GM19397 (cell line): ENCODE measurements at regions not wholly inside any gene's neighbourhood (a gene's known extent, or its start where the extent isn't known, plus 50 kb on each side); places are given as distances from the start of the nearest gene placed in this dataset.
"Not testable (repeated sequence)": the region's sequence is repeated elsewhere in the genome, so short reads cannot be mapped to it uniquely, and the experiment has no call there.

ENCODE experiments used
- ATAC-seq: cut with Tn5 transposase; IDR thresholded peaks from one replicate; pipeline ENCODE4 v1.9.1; 2021; ENCODE audit warnings: mild to moderate bottlenecking, moderate library complexity; ENCODE audit not compliant: unreplicated experiment

DNA sequence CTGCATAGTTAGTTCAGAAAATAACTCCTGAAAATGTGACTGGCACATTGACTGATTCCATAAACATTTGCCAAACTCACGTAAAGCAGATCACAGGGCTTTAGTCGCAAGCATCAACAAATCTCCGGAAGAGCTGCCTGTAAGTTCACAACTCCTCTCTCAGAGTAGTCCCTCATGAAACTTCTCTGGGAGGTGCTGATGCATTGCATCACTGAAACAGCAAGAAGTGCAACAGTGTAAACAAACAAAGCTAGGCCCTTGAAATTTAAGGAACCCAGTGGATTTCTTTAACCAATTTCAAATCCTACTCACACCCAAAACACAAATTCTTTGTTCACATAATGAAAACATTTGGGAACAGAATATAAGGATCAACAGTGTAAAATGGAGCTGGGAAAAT, 1691.7 kb upstream of the FLRT2 start:
- no peak for ATAC-seq

DNA sequence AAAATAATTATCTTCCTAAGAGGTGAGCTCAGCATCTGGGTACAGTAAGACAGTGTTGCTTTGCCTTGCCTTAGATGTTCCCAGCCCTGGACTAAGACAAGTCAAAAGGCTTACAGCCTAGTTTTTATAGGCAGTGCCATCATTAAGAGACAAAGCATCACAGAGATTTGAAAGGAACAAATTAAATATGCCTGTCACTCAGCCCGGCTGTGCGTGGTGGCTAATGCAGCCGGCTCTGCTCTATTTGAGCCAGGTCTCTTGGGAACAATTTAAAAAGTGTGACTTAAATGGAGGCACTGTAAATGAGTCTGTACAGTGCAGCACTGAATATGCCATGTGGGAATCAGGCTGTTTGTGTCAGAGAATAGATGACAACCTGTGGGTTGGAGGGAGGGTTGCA, 1687.4 kb upstream of the FLRT2 start:
- no peak for ATAC-seq

DNA sequence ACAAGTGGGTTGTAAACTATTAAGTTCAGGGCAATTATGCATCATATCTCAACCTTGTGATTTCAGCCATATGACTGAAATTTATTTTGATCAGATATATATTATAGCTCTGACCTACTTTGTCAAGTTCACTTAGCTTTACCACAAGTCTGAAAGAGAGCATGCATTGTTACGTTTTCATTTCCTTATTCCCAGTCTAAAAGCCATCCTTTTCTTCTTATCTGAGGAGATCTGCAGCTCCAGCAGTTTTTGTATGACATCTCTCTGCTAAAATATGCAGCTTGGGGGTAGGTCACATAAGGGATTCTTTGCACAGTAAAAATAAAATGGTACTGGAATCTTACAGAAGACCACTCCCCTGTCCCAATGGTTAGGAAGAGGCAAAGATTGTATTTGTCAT, 1682.8 kb upstream of the FLRT2 start:
- no peak for ATAC-seq

DNA sequence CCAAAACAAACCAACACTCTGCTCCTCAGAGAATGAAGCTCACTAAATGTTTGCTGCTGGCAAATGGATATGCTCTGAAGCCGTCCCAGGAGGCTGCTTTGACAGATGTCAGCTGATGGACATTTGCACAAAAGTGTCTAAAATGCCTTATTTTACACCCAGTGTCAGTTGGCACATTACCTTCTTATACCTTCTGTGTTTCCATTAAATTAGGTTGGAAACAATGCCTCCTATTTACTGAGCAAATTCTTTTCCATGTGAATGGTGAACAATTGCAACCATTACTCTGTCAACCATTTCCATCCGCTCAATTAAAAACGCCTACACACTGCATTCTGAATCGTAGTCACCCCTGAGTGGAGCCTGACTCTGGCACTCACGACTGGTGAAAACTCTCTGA, 1679.9 kb upstream of the FLRT2 start:
- ATAC-seq: no peak

DNA sequence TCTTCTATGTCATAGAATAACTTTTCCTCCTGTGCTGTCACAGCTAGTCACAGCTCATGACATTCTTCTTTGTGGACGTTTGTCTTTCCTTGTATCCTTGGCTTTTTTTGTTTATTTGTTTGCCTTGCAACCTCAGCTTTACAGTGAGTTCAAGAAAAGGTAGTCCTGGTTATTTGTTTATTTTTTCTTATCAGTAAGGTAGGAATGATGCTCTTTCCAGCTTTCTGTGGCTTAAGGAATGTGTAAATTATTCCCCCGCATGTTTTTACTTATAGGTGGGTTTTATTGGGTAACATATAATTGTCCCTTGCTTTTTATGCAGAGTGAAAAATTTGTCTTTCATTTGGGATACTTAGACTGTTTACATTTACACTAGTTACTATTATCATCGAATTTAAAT, 1673.6 kb upstream of the FLRT2 start:
- no peak for ATAC-seq

DNA sequence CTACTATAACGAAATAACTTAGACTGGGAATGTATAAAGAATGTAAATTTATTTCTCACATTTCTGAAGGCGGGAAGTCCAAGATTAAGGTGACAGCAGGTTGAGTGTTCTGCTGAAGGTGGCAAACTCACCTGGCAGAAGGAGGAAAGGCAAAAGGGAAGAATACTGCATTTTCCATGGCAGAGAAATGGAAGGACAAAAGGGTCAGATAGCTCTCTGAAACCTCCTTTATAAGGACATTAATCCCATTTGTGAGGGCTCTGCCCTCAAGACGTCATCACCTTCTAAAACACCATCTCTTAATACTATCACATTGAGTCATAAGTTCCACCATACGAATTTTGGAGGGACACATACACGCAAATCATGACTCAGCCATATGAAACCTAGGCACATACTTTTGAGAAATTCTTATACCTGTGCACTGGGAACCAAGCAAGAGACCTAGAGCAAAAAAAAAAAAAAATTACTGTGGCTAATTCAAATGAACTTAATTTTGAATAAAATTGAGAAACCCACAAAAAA, 1669.3 kb upstream of the FLRT2 start:
- ATAC-seq: no peak

DNA sequence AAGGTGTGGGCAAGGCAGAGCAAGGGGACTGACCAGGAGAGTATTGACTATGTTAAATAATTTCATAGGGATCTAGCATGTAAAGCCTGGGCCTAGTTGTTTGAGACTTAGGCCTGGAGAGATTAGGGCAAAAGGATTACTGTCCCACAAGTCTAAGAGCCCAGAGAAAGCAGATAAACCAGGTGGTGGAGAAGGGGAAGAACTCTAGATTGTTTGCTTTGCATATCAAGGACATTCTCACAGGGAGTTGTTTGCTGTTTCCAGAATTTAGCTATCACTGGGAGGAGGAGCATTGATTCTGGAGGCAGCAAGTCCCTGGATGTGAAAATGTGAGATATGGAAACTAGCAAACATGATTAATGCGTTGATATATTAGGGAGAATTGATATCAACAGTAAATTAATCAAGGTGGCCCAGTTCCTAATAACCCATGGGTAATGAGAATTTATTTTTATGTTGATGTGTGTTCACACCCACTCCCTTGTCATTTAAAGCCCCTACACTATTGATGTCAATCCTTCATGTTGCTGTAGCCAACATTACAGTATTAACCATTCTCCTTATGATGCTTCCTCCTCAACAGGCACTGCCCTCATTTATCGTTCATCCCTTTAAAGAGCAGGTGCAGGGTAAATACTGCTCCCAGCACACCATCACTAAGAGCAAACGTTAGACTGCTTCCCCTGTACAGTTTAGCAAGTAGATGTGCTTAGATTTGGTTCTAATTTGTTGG, 1666.7 kb upstream of the FLRT2 start:
- ATAC-seq: no peak

DNA sequence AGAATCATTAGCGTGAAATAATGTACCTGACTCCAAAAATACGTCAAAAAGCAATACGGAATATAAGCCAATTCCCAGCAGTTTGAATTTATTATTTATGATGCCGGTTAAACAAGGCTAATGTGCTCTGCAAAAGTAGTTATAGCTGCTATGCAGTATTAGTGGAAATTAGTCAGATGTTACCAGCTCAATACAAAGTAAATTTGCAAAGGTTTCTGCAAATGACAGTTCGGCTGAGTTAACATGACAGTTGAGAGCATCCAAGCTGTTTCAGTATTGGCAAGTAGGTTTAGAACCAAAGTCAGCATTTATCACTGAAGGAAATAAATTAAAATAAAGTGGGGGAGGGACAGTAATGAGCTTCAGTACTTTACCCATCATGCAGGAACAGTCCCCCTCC, 1665.8 kb upstream of the FLRT2 start:
- ATAC-seq: no peak

DNA sequence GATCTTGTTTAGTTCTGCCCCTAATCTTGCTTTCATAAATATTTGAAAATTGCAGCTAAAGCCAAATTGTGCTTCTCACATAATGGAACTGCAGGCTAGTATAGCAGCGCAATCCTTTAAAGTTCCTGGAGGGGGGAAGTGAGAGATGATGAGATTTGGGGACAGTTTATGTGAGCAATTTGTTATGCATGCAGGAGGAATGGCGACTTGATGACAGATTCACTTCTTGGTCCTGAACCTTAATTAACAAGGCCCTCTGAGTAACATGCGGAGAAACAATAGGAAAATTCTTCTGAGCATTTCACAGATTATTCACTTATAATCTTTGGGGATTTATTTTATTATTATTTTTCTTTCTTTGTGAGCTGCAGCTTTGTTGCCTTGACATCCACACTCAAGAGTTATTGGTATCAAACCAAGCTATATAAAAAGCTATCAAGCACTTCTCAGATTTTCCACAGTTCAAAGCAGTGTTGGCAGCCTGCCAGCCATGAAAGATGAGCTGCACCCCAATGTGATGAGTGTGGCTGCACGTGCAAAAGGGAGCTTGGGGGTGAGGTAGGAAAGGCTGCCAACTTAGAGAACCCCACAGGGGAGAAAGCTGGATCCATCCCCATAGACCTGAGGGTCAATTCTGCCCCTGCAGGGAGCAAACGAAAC, 1662.2 kb upstream of the FLRT2 start:
- no peak for ATAC-seq

DNA sequence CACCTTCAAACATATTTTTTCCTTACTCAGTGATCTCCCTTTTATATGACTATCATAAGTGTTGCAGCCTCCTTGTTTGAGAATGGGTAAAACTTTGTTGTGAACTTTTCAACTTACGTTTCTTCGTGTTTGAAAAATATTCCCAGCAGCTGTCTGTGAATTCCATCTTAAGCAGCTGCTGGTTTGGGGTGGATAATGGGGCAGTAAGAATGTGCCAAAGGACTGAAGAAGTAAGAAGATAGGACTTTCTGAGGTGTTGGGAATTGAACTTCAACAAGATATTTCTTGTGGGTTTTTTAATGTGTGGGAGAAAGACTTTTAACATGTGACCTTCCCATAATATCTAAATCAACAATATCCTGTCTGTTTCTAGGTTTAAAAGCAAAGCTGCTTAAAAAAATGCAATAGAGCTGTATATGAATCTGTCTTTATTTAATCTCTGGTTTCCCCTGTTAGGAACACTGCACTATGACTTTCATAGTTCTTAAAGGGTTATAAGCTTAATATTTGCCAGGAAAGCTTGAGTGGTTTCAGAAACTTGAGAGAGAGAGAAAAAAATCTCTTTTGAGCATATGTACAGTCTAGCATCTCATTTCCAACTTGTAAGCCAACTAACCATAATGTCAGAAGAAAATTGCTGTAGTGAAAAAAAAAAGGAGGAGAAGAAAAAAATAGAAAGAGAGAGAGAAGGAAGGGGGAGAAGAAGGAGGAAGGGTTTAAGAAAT, 1659.2 kb upstream of the FLRT2 start:
- no peak for ATAC-seq

DNA sequence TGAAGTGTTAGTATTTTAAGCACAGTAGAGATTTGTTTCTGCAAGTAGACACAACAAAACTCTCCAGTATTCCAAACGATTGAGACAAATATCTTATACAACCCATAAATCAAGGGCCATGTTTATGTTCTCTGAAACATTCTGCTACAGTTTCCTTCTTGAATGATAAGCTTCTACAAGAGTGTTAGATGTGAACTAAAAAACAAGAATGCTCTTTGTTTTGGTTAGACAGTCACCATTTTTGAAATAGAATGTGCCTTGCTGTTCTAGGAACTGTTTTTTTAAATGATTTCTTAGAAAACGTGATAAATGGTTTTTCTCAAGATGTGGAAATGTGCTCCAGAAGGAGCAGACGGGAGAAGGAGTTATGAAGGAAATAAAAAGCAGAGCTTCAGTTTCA, 1656.3 kb upstream of the FLRT2 start:
- no peak for ATAC-seq

DNA sequence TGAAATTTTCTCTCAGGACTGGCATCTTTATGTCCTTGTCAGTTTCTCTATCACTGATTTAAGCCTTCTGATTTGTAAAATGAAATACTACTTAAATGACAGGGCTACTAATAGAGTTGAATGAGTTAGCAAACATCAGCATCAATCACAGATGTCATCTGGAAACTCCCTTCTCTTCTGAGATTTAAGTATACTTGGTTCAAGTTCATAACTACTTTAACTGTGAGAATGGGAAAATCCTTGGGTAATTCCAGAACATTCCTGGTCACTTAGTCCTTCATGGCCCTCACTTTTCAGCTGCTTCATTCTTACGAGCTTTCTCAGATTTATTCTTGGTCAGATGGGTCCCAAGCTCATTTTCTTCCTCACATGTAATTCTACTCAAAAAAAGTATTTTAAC, 1655.3 kb upstream of the FLRT2 start:
- ATAC-seq: no peak

DNA sequence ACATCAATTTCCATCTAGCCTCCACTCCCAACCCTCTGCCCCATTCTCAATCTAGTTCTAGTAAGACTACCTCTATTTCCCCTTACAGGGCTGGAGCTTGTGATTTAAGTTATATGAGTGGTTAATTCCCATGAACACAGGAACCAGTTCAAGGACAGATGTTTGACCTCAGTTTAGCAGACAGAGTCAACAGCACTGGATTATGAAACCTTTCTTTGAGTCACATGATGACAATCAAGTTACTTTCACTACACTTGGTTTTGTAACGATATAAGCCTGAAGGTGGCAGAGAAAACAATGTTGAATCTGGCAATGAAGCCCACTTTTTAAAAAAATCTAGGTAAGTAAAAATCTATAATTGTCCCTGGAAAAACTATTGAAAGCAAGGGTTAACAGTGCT, 1646.2 kb upstream of the FLRT2 start:
- no peak for ATAC-seq

DNA sequence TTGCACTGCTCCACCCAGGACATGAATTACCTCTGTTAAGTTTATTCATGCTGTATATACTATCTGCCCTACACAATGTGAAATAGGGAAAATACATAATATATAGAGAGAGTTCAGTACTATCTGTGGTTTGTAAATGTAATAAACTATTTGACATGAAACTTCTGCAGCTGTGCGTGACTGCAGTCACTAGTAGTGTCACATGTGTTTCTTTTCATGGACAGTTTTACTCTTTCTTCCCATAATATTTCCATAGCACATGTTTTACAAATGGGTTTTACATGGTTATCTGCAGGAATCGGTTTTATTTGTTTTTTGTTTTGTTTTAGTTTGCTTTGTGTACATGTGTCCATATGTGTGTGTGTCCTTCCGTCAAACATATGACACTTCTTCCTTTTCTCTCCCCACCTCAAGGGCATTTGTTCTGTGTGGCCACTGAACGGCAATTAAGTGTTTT, 1644.1 kb upstream of the FLRT2 start:
- ATAC-seq: no peak

DNA sequence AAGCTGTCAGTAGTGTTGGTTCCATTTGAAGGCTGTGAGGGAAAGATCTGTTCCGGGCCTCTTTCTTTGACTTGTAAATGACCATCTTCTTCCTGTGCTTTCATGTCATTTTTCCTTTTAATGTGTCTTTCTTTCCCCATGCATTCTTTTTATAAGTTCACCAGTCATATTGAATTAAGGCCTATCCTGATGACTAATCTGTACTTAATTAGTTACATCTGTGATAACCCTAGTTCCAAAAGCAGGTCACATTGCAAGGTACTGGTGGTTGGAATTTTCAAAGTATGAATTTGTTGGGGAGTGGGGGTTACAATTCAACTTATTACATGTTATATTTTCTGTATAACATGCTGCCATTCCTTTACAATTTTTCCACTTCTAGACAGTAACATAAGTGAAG, 1642.1 kb upstream of the FLRT2 start:
- no peak for ATAC-seq

DNA sequence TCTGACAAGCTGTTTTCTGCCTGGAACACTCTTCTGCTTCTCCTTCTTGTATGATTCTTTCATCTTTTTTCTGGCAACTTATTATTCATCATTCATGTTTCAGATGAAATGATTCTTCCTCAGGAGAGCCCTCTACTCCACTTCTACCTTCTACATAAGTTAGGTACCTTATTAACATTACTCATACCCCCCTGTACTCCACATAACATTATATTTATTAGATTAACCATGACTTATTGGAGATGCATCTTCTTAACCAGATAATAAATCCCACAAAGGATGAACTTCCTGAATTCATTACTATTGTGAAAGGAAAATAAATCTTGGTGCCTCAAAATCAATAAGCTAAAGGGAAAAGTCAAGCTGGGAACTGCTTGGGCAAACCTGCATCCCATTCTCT, 1636.5 kb upstream of the FLRT2 start:
- ATAC-seq: no peak

DNA sequence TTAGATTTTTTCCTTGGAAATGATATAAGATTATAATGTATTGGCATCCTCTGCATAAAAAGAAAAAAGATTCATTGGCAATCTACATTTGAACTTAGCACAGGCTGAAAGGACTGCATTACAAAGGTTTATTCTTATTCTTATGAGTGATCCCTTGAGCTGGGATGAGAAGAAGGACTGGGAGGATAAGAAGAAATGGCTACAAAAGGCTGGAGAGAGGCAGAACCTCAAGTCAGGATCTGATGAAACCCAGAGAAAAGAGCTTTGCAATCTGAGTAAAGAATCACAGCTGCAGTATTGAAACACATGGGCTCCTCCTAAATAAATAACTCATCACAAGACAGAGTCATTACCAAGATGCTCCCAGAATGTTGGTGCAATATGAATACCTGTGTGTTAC, 1635.4 kb upstream of the FLRT2 start:
- no peak for ATAC-seq

DNA sequence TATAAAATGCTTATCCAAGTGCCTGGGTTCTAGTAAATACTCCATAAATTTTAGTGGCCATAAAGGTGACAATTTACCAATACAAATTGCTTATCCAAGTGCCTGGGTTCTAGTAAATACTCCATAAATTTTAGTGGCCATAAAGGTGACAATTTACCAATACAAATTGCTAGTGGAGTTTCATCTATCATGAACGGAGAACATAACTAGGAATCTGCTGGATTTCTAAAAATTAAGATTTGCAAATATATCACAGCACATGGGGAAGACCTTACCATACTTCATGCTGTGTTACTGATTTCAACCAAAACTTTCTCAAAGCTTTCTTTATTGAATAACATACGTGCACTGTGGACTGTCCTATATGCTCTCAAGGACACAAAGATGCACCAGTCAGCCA, 1631.4 kb upstream of the FLRT2 start:
- ATAC-seq: not testable (repeated sequence)

DNA sequence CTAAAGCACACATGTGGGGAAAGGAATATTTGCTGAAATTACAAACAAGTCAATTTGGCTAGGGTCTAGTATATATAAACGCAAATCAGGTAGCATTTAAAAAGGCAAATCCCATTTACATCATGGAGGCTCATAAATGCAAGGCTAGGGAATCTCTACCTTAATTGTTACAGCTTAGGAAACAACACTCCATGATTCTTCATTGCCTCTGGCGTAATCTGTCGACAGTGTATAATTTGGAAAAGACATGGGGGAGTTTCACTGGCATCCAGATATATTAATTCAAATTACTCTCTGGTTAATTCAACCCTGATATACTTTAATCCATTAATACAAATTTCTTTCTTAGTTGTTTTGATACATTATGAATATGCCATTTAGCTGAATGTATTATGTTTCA, 1630.2 kb upstream of the FLRT2 start:
- no peak for ATAC-seq

DNA sequence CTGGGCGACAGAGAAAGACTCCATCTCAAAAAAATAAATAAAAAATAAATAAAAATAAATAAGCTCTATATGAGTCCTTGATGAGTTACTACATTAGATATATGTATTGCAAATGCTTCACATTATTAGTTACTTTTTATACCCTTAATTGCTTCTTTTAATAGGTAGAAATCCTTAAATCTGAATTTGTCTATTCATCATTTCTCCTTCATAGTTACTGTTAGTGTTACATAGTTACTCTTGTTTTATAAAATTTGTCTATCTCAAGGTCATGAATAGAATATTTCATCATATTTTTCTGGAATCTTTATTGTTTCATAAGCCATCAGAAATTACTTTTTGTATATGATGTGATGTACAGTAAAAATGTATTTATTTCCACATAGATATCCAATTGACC, 1624.8 kb upstream of the FLRT2 start:
- ATAC-seq: no peak

DNA sequence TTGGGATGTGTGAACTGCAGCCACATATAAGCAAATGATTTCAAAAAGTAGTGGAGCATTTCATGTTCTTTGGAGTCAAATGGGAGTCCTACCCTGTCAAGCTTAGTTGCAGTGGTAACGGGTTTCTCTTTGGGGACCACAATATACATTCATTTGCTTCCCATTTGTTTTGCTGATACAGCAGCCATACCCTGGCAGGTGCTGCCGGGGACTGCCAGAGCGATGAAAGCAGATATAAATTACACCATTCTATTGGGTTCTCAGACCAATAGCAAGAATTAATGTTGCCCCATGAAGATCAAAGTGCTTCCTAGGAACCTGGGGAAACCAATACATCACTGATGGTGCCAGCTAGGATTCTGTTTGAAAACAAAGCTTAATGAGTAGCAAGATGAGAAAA, 1621.5 kb upstream of the FLRT2 start:
- ATAC-seq: no peak

DNA sequence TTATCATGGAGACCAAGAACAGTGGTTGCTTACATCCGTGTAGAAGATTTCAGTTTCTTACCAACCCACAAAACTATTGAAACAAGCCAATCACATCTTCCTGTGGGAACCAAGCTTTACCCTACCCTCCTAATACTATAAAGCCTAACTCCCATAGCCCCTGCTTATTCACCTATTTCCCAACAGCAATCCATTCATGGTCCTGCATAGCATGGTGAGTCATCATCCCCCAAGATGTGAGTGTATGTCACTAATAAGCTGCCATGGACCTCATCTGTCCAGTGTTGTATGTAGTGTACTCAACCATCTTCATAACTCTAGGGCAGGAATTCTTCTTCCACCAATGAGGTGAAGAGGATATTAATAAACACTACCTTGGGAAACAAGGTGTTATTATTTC, 1620.4 kb upstream of the FLRT2 start:
- ATAC-seq: no peak
